ENCODE measurements at regions not wholly inside any gene's neighbourhood (a gene's known extent, or its start where the extent isn't known, plus 50 kb on each side); places are given as distances from the start of the nearest gene placed in this dataset.

DNA sequence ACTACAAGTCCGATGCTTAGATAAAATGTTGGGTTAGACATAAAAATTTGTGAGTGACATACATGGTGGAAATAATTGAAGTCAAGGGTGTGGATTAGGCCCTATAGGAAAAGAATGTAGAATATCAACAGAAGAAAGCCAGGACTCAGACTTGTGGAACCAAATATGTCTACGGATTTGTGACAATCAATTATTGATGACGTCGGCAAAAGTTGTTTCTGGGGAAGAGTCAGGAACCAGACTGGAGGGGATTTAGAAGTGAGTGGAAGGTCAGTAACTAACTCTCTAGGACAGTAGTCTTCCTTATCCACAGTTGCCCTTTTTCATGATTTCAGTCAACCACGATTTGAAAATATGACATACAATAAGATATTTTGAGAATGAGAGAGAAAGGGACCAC is 130.9 kb upstream of the TANK start:
- TF ChIP-seq, protein P1, sequence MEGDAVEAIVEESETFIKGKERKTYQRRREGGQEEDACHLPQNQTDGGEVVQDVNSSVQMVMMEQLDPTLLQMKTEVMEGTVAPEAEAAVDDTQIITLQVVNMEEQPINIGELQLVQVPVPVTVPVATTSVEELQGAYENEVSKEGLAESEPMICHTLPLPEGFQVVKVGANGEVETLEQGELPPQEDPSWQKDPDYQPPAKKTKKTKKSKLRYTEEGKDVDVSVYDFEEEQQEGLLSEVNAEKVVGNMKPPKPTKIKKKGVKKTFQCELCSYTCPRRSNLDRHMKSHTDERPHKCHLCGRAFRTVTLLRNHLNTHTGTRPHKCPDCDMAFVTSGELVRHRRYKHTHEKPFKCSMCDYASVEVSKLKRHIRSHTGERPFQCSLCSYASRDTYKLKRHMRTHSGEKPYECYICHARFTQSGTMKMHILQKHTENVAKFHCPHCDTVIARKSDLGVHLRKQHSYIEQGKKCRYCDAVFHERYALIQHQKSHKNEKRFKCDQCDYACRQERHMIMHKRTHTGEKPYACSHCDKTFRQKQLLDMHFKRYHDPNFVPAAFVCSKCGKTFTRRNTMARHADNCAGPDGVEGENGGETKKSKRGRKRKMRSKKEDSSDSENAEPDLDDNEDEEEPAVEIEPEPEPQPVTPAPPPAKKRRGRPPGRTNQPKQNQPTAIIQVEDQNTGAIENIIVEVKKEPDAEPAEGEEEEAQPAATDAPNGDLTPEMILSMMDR (IDR thresholded peaks at IDR 0.05), result no peak
- no peak for TF ChIP-seq EZH2 (IDR thresholded peaks at IDR 0.05; ENCODE audit: borderline replicate concordance, insufficient read depth, low read depth, low read length, poor library complexity, severe bottlenecking)

Measured in B cell (primary cell).